TTC549 (cell line): ENCODE measurements at regions not wholly inside any gene's neighbourhood (a gene's known extent, or its start where the extent isn't known, plus 50 kb on each side); places are given as distances from the start of the nearest gene placed in this dataset.
"Not testable (repeated sequence)": the region's sequence is repeated elsewhere in the genome, so short reads cannot be mapped to it uniquely, and the experiment has no call there.

Experiments used
- FAIRE-seq: peaks from 2 replicates; lab custom pipeline; 2012; peaks lifted over from hg19 to GRCh38; lab: Jason Lieb, UNC

DNA sequence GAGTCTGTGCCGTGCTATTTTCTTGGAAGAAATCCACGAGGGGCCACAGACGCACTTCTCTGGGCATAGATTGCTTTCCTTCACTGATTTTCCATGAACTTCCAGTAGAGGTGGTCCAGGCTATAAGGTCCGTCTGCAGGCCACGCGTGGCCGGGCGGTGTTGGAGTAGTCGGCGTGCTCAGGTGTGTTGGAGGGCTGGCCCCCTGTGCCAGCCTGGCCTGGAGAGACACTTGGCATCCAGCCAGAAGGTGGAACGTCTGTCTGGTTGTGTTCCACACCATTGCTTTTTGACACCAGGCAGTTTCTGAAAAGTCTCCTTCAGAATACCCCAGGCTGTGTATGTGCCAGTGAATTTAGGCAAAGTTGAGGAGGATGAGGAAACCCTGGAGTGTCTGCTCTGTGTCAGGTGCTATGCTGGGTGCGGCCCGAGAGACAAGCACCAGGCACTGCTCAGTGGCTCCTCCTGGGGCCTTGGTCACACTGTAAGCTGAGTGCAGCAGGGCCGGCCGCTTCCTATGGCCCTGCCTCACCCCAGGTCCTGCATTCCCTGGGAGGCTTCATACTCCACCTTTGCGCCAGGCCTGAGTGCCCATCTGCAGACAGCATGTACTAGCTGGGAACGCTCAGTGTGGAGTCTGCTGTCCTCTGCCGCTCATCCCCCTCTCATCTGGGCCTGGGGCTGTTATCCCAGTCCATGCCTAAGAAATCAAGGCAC lies 52.1 kb upstream of the TAMM41 start:
- no peak for FAIRE-seq

DNA sequence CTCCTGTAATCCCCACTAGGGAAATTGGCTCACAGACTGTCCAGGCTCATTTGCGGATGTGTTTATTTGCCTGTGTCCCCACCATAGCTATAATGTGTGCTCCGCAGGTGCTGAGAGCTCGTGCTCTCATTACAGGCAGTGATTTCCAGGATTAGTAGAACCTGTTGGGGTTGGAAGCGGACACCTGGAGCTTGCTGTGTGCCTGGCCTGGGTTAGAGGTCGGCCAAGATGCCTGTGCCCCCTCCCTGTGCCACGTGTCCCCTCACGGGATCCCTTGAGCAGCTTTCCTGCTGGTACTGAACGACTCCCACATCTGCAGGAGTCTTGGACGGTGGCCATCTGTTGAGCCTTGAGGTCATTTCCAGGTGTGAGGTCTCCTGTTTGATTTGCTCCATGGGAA lies 52.7 kb upstream of the TAMM41 start:
- not testable (repeated sequence) for FAIRE-seq

DNA sequence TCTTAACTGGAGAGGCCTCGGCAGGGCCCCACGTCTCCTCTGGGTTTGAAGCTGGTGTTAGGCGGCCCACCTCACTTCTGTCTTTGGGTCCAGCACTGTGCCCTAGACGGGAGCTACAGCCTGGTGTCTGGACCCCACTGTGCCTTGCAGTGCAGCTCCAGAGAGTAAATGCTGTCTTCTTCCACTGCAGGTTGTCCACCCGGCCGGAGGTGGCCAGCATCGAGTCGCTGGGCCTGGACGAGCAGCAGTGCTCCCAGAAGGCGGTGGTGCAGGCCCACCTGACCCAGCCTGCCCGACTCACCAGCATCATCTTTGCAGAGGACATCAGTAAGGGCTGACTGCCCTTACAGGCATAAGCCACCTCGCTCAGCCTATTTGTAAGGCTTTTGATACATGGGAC lies 53.1 kb upstream of the TAMM41 start:
- no peak for FAIRE-seq

GRCh38 chr3:11900824-11901223 lies 54.1 kb upstream of the TAMM41 start:
- FAIRE-seq, result no peak

GRCh38 chr3:11901286-11901875 lies 54.7 kb upstream of the TAMM41 start:
- FAIRE-seq, result no peak

GRCh38 chr3:11903047-11903446 lies 56.4 kb upstream of the TAMM41 start:
- no peak for FAIRE-seq

DNA sequence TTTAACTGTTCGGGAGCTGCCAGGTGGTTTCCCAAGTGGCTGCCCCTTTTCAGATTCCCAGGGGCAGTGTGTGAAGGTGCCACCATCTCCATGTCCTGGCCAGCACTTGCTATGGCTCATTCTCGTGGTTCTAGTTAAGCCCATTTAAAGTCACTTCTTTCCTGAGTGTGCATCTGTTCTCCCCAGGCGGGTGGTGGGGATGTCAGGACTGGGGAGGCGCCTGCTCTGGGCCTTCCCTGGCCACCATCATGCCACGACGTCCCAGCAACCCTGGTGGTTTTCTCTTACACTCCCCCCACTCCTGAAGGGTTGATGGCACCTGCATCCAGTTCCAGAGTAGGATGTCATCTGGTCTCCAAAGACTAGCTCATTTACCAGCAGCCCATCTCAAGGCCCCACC lies 56.8 kb upstream of the TAMM41 start:
- FAIRE-seq, result no peak

GRCh38 chr3:11904157-11904556 lies 57.5 kb upstream of the TAMM41 start:
- FAIRE-seq, result no peak

DNA sequence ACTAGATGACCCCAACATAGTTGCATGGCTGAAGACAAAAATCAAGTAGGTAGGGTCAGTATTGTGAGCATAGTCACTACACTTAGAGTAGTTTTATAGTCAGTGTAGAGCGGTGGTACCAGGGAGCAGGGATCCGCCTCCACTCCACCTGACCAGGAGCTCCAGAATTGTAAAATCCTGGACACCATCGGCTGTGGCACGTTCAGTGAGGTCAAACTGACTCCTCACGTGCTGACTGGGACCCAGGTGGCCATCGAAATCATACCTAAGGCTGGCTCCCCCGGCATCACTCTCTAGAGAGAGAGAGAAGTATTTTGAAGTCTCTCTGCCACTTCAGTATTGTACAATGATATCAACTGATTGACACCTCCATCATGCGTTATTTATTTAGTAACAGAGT lies 59.7 kb upstream of the TAMM41 start:
- FAIRE-seq, result no peak

DNA sequence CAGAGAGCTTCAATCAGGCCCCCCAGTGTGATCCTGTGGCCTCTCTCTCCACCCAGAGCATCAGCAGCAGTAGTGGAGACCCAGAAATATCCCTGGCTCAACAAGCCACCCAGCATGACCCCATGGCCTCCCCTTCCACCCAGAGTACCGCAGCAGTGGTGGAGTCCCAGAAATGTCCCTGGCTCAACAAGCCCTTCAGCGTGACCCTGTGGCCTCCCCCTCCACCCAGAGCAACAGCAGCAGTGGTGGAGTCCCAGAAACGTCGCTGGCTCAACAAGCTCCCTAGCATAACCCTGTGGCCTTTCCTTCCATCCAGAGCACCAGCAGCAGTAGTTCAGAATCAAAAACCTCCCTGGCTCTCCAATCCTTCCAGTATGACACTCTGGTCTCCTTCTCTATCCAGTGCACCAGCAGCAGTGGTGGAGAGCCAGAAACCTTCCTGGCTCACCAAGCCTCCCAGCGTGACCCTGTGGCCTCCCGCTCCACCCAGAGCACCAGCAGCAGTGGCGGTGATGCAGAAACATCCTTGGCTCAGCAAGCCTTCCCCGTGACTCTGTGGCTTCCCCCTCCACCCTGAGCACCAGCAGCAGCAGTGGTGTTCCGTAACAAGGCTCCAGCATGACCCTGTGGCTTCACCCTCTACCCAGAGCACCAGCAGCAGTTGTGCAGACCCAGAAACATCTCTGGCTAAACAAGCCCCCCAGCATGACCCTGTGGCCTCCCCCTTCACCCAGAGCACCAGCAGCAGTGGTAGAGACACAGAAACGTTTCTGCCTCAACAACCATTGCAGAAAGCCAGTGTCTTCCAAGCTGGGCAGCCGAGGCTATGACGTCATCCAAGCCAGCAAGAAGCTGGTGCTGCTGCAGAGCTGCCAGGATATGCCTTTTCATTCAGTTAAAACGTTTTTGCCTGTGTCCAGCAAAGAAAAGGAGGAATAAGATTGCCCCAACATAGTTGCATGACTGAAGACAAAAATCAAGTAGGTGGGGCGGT lies 61.3 kb upstream of the TAMM41 start:
- FAIRE-seq, result no peak

DNA sequence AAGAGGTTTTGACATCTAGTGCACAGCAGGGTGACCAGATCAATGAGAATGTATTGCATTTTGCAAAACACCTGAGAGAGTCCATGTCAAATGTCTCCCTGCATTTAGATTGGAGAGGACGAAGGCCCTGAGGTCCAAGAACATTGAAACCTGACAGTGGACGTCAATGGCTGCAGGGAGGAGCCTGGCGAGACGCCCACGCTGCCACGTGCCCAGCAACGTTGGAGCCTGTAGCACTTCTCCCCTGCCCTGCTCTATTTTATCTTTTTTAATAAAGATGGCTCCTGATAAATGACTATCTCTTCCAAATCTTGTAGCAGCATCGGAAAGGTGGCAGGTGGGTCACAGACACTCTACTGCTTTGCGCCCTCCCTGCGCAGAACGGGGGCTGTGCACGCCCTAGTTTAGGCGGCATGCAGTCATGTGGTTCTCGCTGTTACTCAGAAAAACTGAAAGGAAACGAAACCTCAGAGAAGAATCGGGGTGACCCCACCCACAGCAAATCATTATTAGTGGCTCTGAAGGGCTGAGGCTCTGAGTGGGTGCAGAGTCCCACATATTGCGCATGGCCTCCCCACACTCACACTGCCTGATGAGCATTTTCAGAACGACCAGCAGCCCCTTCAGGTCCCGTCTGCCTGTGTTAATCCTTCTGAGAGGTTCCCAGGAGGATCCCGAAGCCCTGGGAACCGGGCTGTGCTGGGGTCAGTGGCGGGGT lies 62.5 kb upstream of the TAMM41 start:
- no peak for FAIRE-seq

GRCh38 chr3:11909726-11910125 lies 63.0 kb upstream of the TAMM41 start:
- no peak for FAIRE-seq

GRCh38 chr3:11910216-11910930 lies 63.7 kb upstream of the TAMM41 start:
- FAIRE-seq, result not testable (repeated sequence)

GRCh38 chr3:11910971-11911531 lies 64.4 kb upstream of the TAMM41 start:
- no peak for FAIRE-seq

DNA sequence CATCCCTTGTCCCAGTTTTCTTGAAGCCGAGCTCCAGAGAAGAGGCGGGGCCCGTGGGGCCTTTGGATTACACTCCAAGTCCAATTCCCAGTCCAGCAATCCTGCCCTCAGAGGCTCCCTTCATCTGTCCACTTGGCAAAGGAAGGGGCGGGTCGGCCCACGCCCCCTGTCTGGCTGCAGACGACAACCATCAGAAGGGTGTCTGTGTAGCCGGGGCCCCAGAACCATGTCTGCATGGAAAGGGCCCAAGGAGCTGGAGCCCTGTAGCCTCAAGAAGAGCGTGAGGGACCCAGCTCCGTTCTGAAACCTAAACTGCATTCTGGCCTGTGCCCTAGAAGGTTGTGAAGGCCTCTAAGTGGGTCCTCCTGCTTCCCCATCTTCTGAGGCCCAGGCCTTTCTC lies 65.2 kb upstream of the TAMM41 start:
- not testable (repeated sequence) for FAIRE-seq

DNA sequence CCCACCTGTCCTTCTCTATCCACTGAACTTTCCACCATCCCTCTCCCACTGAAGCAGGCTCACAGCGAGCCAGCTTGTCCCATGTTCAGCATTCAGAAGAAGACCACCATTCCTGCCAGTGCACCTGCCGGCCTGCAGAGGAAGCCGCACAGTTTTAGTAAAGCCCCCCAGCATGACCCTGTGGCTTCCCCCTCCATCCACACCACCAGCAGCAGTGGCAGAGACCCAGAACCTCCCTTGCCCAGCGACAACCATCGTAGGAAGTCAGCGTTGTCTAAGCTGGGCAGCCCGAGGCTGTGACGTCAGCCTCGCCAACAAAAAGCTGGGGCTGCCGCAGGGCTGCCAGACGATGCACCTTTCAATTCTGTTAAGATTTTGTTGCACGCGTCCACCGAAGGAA lies 66.6 kb upstream of the TAMM41 start:
- no peak for FAIRE-seq

DNA sequence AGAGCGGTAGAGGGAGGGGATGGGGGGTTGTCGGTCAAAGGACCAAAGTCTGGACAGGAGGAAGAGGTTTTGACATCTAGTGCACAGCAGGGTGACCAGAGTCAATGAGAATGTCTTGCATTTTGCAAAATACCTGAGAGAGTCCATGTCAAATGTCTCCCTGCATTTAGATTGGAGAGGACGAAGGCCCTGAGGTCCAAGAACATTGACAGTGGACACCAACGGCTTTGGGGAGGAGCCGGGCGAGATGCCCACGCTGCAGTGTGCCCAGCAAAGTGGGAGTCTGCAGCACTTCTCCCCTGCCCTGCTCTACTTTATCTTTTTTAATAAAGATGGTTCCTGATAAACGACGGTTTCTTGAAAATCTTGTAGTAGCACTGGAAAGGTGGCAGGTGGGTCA lies 67.4 kb upstream of the TAMM41 start:
- FAIRE-seq, result no peak

DNA sequence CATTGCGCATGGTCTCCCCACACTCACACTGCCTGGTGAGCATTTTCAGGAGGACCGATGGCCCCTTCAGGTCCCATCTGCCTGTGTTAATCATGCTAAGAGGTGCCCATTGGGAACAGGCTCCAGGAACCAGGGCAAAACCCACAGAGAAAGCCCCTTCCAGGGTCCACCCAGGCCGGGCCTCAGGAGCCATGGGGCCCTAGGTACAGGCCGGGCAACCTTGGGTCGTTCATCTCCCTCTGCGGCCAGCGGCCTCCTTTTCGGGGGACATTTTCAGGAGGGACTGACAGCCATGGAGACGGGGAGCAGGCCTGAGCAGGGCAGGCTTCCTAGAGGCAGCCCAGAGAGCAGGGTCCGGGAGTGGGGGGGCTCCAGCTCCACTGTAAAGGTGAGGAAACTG lies 68.0 kb upstream of the TAMM41 start:
- FAIRE-seq, result no peak

- no peak for FAIRE-seq
These were observed 69.1 kb upstream of the TAMM41 start for GRCh38 chr3:11915621-11916424.

GRCh38 chr3:11916425-11916762 lies 69.7 kb upstream of the TAMM41 start:
- not testable (repeated sequence) for FAIRE-seq

GRCh38 chr3:11917051-11917450 lies 70.4 kb upstream of the TAMM41 start:
- FAIRE-seq, result no peak
